MCF 10A (cell line): ENCODE measurements at regions not wholly inside any gene's neighbourhood (a gene's known extent, or its start where the extent isn't known, plus 50 kb on each side); places are given as distances from the start of the nearest gene placed in this dataset.
"Not testable (repeated sequence)": the region's sequence is repeated elsewhere in the genome, so short reads cannot be mapped to it uniquely, and the experiment has no call there.

Source experiments
- BruUV-seq: library from RNA; stranded (reverse); fragments of 400-500 nt; replicated peaks from 2 replicates; lab custom pipeline; 2021; lab: Mats Ljungman, UMichigan
- CTCF ChIA-PET: fragments of 300-600 bp; sonication (Branson Sonifier 250); formaldehyde crosslinking; extraction: SDS; loops from one replicate; lab custom pipeline; 2021; ENCODE audit warnings: antibody characterized with exemption, inconsistent platforms; lab: Yijun Ruan, JAX
- POLR2A ChIA-PET: fragments of 300-600, 350-650 bp; sonication (Branson Sonifier 250); formaldehyde crosslinking; extraction: SDS; loops from one replicate; lab custom pipeline; 2020; ENCODE audit warnings: antibody characterized with exemption, inconsistent platforms; lab: Yijun Ruan, JAX
- DNase-seq: peaks from one replicate; pipeline ENCODE4 v3.0.0-alpha.2; 2018; ENCODE audit not compliant: unreplicated experiment
- H3K27ac Mint-ChIP-seq: one replicate; pipeline ENCODE4 v1.8.0; 2022; ENCODE audit warnings: mild to moderate bottlenecking, low read depth, mixed read lengths; ENCODE audit not compliant: unreplicated experiment
- H3K27me3 Mint-ChIP-seq: one replicate; pipeline ENCODE4 v1.8.0; 2022; ENCODE audit warnings: mixed read lengths; ENCODE audit not compliant: insufficient read depth, unreplicated experiment
- H3K36me3 Mint-ChIP-seq: one replicate; pipeline ENCODE4 v1.8.0; 2022; ENCODE audit warnings: mild to moderate bottlenecking, moderate library complexity, mixed read lengths; ENCODE audit not compliant: insufficient read depth, unreplicated experiment
- H3K4me1 Mint-ChIP-seq: one replicate; pipeline ENCODE4 v1.8.0; 2022; ENCODE audit warnings: mixed read lengths; ENCODE audit not compliant: insufficient read depth, unreplicated experiment
- H3K4me3 Mint-ChIP-seq: one replicate; pipeline ENCODE4 v1.8.0; 2022; ENCODE audit warnings: mild to moderate bottlenecking, moderate library complexity, mixed read lengths; ENCODE audit not compliant: unreplicated experiment
- H3K9me3 Mint-ChIP-seq: one replicate; pipeline ENCODE4 v1.8.0; 2022; ENCODE audit warnings: mixed read lengths; ENCODE audit not compliant: unreplicated experiment
- intact Hi-C: fragments of 100-400 bp; cut with micrococcal nuclease; formaldehyde crosslinking; loops from 2 replicates; pipeline ENCODE4 v1.14.1; 2022
- TF ChIP-seq, protein P1 (sequence below): fragments of 200-600 bp; IDR thresholded peaks from one replicate; pipeline ENCODE4 v1.8.0; 2022; ENCODE audit warnings: antibody characterized with exemption, mild to moderate bottlenecking; ENCODE audit not compliant: unreplicated experiment

DNA sequence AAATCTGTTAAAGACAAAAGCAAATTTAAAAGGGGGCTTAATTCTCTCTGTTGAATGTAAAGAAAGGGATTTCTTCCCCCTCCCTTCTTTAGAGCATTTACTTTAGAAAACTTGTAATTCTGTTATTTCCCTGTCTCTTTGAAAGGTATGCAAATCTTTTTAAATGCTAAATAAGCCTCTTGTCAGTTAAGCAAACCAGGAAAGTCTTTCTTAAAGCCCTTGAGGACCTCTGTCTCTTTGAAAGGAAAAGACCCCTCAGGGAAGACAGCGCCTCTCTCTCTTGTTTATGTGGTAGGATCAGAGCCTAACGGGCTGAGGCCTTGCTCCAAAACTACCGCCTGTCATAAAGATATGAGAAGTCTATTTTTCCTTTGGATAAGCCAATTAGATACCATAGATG lies 139.9 kb upstream of the CDH7 start:
- ChIA-PET POLR2A (no interaction called here), CTCF (interaction anchor here (0.6 kb wide), 1 partner anchor 1207 kb away, joined by 4 read pairs; no protein-coding TSS in a partner anchor)
- TF ChIP-seq, protein P1, sequence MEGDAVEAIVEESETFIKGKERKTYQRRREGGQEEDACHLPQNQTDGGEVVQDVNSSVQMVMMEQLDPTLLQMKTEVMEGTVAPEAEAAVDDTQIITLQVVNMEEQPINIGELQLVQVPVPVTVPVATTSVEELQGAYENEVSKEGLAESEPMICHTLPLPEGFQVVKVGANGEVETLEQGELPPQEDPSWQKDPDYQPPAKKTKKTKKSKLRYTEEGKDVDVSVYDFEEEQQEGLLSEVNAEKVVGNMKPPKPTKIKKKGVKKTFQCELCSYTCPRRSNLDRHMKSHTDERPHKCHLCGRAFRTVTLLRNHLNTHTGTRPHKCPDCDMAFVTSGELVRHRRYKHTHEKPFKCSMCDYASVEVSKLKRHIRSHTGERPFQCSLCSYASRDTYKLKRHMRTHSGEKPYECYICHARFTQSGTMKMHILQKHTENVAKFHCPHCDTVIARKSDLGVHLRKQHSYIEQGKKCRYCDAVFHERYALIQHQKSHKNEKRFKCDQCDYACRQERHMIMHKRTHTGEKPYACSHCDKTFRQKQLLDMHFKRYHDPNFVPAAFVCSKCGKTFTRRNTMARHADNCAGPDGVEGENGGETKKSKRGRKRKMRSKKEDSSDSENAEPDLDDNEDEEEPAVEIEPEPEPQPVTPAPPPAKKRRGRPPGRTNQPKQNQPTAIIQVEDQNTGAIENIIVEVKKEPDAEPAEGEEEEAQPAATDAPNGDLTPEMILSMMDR, result no peak
- Mint-ChIP-seq H3K9me3 (peaks cover 11% of the 10 kb centered on the region), H3K4me3 (no peak overlapping the region), H3K4me1 (no peaks in the 10 kb centered on the region), H3K27ac (no peak overlapping the region), H3K36me3 (no peaks in the 10 kb centered on the region), H3K27me3 (peaks cover 21% of the 10 kb centered on the region)
- BruUV-seq, result no TSS peak
- intact Hi-C loops, result no loop called here
- no peak for DNase-seq

DNA sequence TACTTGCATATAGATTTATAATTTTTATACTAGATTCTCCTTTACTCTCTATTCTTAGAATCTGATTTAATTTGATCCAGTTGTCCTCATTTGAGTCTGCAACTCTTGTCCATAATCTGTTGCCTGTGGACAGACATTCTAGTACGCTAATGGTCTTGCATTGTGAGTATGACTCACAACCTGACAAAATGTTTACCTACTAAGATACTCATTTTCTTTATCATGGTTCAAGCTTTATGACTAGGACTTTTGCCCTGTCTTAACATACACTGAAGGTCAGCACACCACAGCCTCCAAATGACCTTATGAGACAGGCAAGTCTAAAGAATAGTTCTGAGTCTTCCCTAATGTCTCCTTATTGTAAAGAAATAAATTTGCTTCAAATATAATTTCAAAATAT lies 142.3 kb upstream of the CDH7 start:
- TF ChIP-seq, protein P1, result no peak
- Mint-ChIP-seq H3K36me3 (no peaks in the 10 kb centered on the region), H3K4me3 (no peak overlapping the region), H3K9me3 (peaks cover 18% of the 10 kb centered on the region), H3K4me1 (no peaks in the 10 kb centered on the region), H3K27me3 (peaks cover 21% of the 10 kb centered on the region), H3K27ac (no peak overlapping the region)
- CTCF ChIA-PET, result no interaction called here
- POLR2A ChIA-PET, result no interaction called here
- no TSS peak for BruUV-seq
- DNase-seq, result no peak
- intact Hi-C loops, result no loop called here

DNA sequence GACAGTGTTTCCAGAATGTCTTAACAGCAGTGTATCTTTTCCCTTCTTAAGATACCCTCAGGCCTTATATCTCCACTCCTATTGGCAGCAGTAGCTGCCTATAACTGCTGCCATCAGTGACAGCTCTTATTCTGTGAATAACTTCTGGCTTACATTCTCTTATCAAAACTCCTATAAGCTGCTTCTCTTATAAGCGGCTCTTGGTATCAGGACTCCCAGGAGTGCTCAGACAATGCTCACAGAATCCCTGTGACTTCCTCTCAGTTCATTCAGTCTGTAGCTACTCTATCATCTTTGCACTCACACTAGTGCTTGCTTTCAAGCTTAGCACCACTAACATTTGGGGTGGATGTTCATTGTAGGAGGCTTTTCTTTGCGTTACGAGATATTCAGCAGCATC lies 143.7 kb upstream of the CDH7 start:
- intact Hi-C loops, result no loop called here
- ChIA-PET CTCF (no interaction called here), POLR2A (interaction anchor here (0.5 kb wide), 1 partner anchor 15 kb away, joined by 4 read pairs; no protein-coding TSS in a partner anchor)
- no peak overlapping the region for H3K4me3 Mint-ChIP-seq
- H3K4me1 Mint-ChIP-seq, result no peaks in the 10 kb centered on the region
- no peak for DNase-seq
- no peaks in the 10 kb centered on the region for H3K36me3 Mint-ChIP-seq
- peaks cover 18% of the 10 kb centered on the region for H3K9me3 Mint-ChIP-seq
- no TSS peak for BruUV-seq
- TF ChIP-seq, protein P1, result no peak
- peaks cover 33% of the 10 kb centered on the region for H3K27me3 Mint-ChIP-seq
- H3K27ac Mint-ChIP-seq, result no peak overlapping the region

DNA sequence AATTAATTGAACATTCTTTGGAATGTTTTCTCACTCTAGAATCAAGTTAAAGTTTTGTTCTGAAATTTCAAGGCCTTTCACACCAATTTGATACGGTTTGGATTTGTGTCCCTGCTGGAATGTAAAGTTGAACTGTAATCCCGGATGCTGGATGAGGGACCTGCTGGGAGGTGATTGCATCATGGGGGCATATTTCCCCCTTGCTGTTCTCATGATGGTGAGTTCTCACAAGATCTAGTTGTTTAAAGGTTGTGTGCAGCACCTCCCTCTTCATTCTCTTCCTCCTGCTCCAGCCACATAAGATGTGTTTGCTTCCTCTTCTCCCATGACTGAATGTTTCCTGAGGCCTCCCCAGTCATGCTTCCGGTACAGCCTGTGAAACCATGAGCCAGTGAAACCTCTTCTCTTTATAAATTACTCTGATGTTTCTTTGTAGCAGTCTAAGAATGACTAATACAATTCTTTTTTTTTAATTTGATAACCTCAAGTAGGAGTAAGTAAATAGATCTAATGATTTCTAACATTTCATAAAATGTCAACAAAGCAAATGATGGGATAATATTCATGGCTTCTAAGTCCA lies 144.2 kb upstream of the CDH7 start:
- intact Hi-C loops, result no loop called here
- Mint-ChIP-seq H3K4me1 (no peaks in the 10 kb centered on the region), H3K27ac (no peak overlapping the region), H3K36me3 (no peaks in the 10 kb centered on the region), H3K9me3 (peaks cover 18% of the 10 kb centered on the region), H3K27me3 (peaks cover 33% of the 10 kb centered on the region), H3K4me3 (no peak overlapping the region)
- TF ChIP-seq, protein P1, result no peak
- POLR2A ChIA-PET, result interaction anchor here (0.5 kb wide), 1 partner anchor 14 kb away, joined by 4 read pairs; no protein-coding TSS in a partner anchor
- DNase-seq, result no peak
- no TSS peak for BruUV-seq
- CTCF ChIA-PET, result no interaction called here

DNA sequence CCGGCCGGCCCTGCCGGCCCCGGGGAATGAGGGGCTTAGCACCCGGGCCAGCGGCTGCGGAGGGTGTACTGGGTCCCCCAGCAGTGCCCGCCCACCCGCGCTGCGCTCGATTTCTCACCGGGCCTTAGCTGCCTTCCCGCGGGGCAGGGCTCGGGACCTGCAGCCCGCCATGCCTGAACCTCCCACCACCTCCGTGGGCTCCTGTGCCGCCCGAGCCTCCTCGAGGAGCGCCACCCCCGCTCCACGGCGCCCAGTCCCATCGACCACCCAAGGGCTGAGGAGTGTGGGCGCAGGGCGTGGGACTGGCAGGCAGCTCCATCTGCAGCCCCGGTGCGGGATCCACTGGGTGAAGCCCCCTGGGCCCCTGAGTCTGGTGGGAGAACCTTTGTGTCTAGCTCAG lies 145.5 kb upstream of the CDH7 start:
- DNase-seq, H3K4me1 Mint-ChIP-seq, intact Hi-C loops, POLR2A ChIA-PET, BruUV-seq, H3K4me3 Mint-ChIP-seq, H3K27ac Mint-ChIP-seq, CTCF ChIA-PET, H3K36me3 Mint-ChIP-seq: not testable (repeated sequence)
- Mint-ChIP-seq H3K9me3 (peaks cover 18% of the 10 kb centered on the region), H3K27me3 (peaks cover 26% of the 10 kb centered on the region)
